Stimulated activated CD8-positive, alpha-beta memory T cell treated with anti-CD3 and anti-CD28 coated beads, Interleukin-4, amount 100 ng/mL, for 24 hours (primary cell): ENCODE measurements at regions not wholly inside any gene's neighbourhood (a gene's known extent, or its start where the extent isn't known, plus 50 kb on each side); places are given as distances from the start of the nearest gene placed in this dataset.
A peak's percentile ranks its signal among the peaks of the same experiment; 100 is the strongest.
"Not testable (repeated sequence)": the region's sequence is repeated elsewhere in the genome, so short reads cannot be mapped to it uniquely, and the experiment has no call there.

ENCODE experiments used
- DNase-seq: peaks from one replicate; pipeline ENCODE4 v3.0.0-alpha.2; 2020; ENCODE audit warnings: low read depth

GRCh38 chr1:165147799-165148198 lies 208.7 kb downstream of the LMX1A start:
- no peak for DNase-seq

GRCh38 chr1:165144757-165145397 lies 211.6 kb downstream of the LMX1A start:
- DNase-seq: no peak

DNA sequence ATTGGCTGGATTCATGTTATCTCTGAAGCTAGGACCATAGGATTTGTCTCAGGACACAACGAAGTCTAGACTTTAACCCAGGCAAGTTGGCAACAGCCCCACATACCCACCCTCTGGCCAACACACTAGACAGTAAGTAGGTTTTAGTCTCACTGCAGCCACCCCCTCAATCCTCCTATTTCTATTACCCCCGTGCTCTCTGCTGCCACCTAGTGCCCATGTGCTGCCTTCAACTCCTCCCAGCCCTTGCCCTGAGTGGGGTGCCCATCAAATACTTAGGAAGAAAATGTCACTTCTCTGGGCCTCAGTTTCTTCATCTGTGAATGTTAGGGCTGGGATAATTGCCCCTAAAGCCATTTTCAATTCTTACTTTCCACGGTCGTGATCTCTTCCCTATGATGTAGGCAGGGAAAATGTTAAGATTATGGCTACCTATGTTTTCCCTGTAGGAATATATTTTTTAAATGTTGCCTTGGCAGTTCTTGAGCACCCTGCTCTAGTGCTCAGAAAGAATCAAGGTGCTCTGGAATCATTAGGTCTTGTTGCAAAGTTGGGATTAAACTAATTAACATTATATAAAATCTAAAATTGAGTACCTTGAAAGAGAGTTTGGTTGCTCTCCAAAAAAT lies 213.0 kb downstream of the LMX1A start:
- DNase-seq: no peak

- DNase-seq: no peak
Measured at GRCh38 chr1:165138960-165139359, 217.6 kb downstream of the LMX1A start.

DNA sequence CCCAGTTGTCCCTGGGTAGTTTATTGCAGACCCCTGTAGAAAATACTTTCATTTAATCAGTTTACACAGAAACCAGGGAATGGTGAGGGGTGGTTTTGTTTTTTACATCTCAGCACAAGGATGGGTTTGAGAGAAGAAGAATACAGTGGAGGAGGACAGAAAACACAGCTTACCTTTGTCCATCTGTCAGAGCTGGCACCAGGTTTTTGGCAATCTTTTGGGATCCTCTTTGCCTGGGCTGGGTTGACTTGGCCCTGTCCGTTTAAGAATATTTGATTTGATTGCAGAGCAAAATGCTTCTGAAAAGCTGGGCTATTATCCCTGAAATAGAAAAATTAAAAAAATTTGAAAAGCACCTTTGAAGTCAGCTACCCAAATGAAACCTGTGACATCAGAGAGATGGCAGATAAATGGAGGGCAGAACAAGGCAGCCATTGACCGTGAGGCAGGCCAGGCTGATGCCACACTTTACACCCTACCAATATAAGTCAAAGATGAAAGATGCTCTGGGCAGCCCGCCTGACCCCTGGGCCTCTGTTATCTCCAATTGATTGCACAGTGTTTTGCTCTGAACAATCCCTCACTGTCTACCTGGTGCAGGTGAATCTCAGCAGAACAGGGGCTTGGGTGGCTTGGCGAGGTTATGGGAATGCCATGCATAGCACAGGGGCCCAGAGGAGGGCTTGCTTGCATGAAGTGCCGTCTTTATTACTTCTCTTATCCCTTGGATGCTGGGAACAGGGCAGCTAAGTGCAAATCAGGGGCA lies 218.8 kb downstream of the LMX1A start:
- DNase-seq: no peak

DNA sequence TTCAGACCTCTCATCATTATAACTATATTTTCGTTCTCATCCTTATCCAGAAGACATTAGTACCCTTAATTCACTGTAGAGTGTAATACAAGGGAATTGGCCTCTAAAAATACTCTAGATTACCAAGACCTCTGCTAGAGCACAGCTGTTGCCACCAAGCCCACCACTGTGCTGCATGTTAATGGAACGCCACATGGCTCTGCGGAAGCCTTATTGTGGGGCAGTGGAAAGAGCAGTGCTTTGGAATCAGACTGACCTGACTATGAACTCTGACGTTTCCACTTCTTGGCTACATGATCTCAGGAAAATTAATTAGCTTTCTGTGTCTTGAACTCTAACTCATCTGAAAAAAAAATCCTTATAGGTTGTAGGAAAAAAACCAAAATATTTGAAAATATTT lies 222.1 kb downstream of the LMX1A start:
- DNase-seq: no peak

DNA sequence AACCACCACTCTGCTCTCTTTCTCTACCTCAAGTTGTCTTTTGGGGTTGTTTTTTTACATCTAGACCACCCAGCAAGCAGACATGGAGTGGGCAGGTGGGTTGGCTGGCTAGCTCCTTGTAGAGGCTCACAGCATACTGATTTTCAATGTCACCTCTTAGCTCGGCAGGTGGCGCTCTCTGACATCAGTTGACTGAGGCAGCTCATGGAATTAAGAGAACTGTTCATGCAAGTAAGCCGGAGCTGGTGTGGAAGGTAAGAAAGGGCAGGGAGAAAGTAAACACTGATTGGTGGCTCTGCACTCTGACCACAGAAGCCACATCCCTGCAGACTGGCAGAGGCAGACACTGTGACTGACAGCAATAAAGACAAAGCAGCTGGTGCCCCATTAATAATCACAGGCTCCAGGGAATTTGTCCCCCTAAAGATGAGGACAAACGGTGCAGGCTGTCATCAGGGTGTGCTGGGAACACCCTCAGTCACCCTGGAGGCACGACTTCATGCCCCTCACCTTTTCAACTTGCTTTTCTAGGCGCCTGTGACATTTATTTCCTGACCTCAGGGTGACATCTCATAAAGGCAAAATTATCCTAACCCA lies 226.8 kb downstream of the LMX1A start:
- peak; percentile 2 for DNase-seq

- no peak for DNase-seq
Measured at GRCh38 chr1:165124772-165125171, 231.7 kb downstream of the LMX1A start.

DNA sequence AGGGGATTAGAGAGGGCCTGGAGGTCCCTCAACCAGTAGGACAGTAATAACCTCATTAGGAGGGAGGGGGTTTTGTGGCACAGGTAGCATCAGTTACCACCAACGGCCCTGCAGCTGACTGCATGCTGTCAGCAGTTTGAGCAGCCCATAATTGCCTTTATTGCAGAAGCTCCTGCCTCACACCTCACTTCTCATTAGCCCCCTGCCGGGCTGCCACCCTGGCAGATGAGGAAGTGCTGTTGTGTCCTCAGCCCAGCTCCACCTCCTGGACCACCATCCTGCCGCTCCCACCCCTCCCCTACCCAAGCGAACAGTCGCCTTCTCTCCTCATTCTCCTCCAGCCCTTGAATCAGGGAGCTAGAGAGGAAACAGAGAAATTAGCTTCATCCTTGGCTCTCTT lies 237.4 kb downstream of the LMX1A start:
- DNase-seq: no peak

- no peak for DNase-seq
Measured at GRCh38 chr1:165117482-165117881, 239.0 kb downstream of the LMX1A start.

GRCh38 chr1:165116732-165117131 lies 239.8 kb downstream of the LMX1A start:
- no peak for DNase-seq

GRCh38 chr1:165116171-165116570 lies 240.3 kb downstream of the LMX1A start:
- no peak for DNase-seq

DNA sequence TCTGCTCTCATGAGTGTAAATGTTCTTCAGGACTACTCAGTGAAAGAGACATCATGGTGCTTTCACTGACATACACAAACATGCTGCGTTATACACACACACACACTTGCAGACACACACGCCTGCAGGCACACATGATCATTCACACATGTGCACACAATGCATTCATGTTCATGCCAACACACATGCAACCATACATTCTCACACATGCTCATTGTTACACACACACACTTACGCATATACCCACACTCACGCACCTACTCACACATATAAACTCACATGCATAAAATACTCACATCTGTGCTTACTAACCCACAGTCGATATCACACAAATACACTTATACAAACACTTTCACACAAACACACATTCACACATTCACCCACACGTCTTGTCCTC lies 241.6 kb downstream of the LMX1A start:
- no peak for DNase-seq

DNA sequence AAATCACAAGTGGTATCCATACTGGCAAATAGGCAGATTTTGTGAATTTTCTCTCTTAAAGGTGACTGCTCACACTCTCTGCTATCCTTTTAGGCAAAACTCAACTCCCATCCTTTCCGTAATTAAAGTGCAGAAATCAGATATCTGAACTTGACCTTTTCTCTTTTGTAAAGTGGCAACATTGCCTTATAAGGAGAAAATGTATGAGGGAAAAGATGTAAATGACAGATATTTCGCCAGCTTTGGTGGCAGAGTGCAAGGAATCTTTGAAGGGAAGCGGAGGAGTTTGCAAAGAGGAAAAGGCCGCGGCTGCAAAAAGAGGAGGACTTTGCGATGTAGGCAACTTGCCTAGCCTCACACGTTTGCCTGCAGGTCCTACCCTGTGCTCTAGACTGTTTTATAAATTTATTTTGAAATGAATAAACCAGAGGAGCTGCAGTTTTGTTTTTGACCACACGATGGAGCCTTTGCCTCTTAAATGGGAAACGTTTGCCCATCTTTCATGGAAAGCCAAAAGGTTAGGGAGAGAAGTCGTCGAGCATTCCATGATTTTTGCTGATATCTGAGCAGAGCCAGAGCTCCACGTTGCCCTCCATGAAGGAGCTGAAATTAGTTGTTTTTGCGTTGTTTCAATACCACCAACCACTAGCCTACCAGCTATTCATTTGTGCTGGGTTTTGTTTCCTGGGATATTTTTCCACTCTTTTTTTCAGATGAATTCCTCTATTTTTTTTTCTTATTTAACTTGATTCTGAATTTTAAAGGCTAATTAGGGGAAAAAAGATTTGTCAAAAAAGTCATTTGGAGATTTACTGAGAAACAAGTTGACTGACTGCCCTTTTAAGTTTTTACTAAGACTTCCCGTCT lies 242.3 kb downstream of the LMX1A start:
- DNase-seq: no peak

GRCh38 chr1:165112260-165112659 lies 244.3 kb downstream of the LMX1A start:
- DNase-seq: no peak

DNA sequence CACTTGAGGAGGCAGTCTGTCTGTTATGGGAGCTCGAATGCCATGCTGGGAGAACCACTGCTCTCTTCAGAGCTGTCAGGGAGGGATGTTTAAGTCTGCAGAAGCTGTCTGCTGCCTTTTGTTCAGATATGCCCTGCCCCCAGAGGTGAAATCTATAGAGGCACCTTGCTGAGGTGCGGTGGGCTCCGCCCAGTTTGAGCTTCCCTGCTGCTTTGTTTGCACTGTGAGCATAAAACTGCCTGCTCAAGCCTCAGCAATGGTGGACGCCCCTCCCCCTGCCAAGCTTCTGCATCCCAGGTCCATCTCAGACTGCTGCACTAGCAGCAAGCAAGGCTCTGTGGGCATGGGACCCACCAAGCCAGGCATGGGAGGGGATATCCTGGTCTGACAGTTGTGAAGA lies 247.5 kb downstream of the LMX1A start:
- DNase-seq: no peak

- not testable (repeated sequence) for DNase-seq
Measured at GRCh38 chr1:165092542-165093162, 263.9 kb downstream of the LMX1A start.

DNA sequence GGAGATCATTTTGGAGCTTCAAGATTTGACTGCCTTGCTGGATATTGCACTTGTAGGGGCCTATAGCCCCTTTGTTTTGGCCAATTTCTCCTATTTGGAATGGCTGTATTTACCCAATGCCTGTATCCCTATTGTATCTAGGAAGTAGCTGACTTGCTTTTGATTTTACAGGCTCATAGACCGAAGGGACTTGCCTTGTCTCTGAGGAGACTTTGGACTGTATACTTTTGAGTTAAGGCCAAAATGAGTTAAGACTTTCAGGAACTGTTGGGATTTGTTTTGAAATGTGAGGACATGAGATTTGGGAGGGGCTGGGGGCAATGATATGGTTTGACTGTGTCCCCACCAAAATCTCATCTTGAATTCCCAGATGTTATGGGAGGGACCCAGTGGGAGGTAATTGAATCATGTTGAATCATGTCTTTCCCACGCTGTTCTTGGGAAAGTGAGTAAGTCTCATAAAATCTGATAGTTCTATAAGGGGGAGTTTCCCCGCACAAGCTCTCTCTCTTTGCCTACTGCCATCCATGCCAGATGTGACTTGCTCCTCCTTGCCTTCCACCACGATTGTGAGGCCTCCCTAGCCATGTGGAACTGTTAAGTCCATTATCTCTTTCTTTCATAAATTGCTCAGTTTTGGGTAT lies 276.1 kb downstream of the LMX1A start:
- DNase-seq: no peak

DNA sequence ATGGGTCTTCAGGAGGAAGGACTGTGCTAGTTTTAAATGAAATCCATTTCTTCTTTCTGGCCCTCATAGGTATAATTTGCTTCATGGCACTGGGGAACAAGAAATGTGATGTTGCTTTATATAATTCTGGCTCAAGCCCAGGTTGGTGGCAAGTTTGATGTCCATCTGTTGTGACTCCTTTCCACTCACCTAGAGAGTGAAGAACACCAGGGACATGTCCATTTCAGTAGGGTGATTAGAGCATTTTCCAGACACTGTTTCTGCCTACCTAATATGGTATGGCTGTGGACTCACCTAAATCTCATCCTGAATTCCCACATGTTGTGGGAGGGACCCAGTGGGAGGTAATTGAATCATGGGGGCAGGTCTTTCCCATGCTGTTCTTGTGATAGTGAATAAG lies 278.1 kb downstream of the LMX1A start:
- no peak for DNase-seq

DNA sequence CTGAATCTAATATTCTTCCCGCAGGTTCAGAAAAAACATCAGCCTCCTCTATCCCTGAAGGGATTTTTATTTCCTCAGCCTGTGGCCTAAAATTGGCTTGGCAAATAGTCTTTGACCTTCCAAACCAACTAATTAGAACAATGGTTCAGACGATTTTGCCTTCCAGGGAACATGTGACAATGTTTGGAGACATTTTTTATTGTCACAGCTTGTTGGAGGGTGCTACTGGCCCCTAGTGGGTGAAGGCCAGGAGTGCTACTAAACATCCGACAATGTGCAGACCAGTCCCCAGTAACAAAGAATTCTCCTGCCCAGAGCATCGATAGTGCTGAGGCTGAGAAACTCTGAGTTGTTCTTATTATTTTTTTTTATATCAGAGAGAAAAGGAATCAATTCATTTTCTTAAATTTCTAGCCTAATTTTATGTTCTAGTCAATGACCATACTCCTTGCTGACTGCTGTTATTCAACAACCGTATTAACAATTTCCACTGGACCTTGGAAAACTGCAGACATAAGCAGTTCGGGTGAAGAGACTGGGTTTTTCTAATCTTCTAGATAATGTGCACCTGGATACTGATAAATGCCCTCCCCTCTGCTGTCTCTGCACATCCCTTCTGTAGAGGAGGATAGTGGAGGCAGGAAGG lies 280.7 kb downstream of the LMX1A start:
- DNase-seq: no peak
